Esophagus squamous epithelium (tissue), 4 donors: ENCODE measurements at regions not wholly inside any gene's neighbourhood (a gene's known extent, or its start where the extent isn't known, plus 50 kb on each side); places are given as distances from the start of the nearest gene placed in this dataset.

ENCODE experiments used
- CTCF ChIP-seq, 6 experiments: fragments of 450-650 bp in 4 of 6; fragments of 200-600 bp in 2 of 6; sonication (generic) in 2 of 6; IDR thresholded peaks; one replicate each; pipeline ENCODE4 v1.5.1; 2016 to 2019; ENCODE audit warnings: antibody characterized with exemption in 6 of 6, mild to moderate bottlenecking in 4 of 6, moderate library complexity in 4 of 6
- POLR2A ChIP-seq, 4 donors: fragments of 450-650 bp; IDR thresholded peaks; one replicate each; pipeline ENCODE4 v1.6.1; 2017; ENCODE audit warnings: antibody characterized with exemption in 4 of 4, mild to moderate bottlenecking in 4 of 4, moderate library complexity in 3 of 4

GRCh38 chr14:84963518-84963917 is 566.4 kb upstream of the FLRT2 start:
- TF ChIP-seq CTCF (IDR thresholded peaks at IDR 0.05) (no peak), POLR2A (IDR thresholded peaks at IDR 0.05) (no peak)
